ENCODE measurements at regions not wholly inside any gene's neighbourhood (a gene's known extent, or its start where the extent isn't known, plus 50 kb on each side); places are given as distances from the start of the nearest gene placed in this dataset.

DNA sequence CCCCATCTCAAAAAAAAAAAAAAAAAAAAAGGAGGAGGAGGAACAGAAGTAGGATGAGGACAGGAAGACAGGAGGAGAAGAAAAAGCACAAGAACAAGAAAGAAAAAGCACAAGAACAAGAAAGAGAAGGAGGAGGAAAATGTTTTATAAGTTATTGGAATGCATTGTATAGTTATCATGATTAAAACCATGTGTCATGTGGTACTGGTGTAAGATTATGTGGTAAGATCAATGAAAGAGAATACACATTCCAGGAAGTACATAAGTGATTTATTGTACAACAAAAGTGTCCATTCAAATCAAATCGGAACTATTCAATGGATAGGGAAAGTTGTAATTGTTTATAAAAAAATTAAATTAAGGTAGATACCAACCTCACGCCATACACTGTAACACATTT, 167.7 kb downstream of the MZT1 start:
- TF ChIP-seq, protein P1, sequence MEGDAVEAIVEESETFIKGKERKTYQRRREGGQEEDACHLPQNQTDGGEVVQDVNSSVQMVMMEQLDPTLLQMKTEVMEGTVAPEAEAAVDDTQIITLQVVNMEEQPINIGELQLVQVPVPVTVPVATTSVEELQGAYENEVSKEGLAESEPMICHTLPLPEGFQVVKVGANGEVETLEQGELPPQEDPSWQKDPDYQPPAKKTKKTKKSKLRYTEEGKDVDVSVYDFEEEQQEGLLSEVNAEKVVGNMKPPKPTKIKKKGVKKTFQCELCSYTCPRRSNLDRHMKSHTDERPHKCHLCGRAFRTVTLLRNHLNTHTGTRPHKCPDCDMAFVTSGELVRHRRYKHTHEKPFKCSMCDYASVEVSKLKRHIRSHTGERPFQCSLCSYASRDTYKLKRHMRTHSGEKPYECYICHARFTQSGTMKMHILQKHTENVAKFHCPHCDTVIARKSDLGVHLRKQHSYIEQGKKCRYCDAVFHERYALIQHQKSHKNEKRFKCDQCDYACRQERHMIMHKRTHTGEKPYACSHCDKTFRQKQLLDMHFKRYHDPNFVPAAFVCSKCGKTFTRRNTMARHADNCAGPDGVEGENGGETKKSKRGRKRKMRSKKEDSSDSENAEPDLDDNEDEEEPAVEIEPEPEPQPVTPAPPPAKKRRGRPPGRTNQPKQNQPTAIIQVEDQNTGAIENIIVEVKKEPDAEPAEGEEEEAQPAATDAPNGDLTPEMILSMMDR (IDR thresholded peaks at IDR 0.05; ENCODE audit: insufficient read depth, low read length, poor library complexity, severe bottlenecking), result no peak
- TF ChIP-seq EZH2phosphoT487 (conservative IDR thresholded peaks at IDR 0.05; ENCODE audit: low read length), result no peak

All from SU-DHL-6 (cell line).